ENCODE measurements at regions not wholly inside any gene's neighbourhood (a gene's known extent, or its start where the extent isn't known, plus 50 kb on each side); places are given as distances from the start of the nearest gene placed in this dataset.

GRCh38 chr4:145345401-145345800 lies 136.3 kb upstream of the SMAD1 start:
- DNase-seq: no peak

- DNase-seq: no peak
Measured at GRCh38 chr4:145341381-145341780, 140.3 kb upstream of the SMAD1 start.

GRCh38 chr4:145340071-145340675 lies 141.5 kb upstream of the SMAD1 start:
- DNase-seq: no peak

DNA sequence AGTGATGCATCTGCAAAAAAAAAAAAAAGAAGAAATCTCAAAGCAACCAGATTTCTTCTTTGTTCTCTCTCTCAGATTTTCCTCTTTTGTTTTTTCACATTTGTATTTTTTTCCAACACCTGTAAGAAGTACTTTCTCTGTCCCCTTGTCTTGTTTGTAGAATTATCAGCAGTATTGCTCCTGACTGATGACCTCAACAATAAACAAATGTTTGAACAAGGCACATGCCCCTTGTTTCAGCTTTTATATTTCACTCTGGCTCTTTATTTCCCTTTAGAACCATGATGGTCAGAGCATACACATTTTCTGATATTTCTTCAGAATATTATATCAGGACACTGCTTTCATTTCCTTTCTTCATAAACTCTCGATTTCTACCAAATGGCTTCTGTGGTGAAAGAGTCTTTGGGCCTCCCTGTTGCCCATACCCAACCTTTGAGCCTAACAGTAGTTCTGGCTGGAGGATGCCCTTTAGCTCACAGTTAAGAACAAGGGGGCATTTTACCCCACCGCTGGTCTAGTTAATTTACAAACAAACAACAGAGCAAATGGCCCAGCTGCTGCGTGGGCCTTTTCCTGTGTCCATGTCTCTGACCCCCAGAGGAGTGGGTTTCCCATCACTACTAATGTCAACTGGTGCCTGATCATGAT lies 142.5 kb upstream of the SMAD1 start:
- no peak for DNase-seq

GRCh38 chr4:145338568-145338967 lies 143.1 kb upstream of the SMAD1 start:
- DNase-seq: no peak

- DNase-seq: no peak
Measured at GRCh38 chr4:145337391-145337790, 144.3 kb upstream of the SMAD1 start.

- no peak for DNase-seq
Measured at GRCh38 chr4:145333786-145334185, 147.9 kb upstream of the SMAD1 start.

DNA sequence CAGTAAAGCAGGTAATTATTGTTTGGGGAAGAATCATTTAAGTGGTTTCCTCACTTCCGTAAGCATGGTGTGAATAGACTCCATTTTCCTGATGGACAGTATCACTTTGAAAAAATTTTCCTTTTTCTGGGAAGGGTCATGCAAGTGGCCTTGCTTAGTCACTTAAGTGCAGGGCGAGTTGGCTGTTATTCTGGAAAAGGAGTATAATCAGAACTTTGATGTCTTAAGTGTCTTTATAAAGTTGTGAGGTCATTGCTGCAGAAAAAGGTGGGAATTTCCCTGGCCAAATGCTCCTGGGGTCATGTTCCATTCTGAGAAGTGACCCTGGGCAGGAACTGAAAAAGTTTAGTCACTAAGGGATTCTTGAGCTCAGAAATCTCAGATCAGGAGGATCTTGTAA lies 146.1 kb upstream of the OTUD4 start:
- no peak for DNase-seq

DNA sequence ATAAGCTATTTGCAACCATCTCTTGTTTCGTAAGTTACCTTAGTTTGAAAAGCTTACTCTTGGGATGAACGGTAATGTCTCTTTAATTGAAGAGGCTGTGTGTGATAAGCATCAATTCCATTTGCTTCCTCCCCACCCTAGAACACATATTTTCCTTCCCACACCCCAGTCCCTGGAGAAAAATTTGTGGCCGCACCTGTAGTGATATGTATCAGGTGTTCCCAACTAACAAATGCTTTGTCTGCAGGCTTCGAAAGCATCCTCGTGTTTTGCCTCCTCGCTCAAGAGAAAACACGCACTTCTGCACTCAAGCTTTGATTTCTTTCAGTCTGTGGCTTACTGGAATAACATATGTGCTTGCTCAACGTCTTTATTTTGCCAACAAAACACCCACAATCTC lies 143.8 kb upstream of the OTUD4 start:
- DNase-seq: no peak

GRCh38 chr4:145320294-145320693 lies 139.9 kb upstream of the OTUD4 start:
- no peak for DNase-seq

GRCh38 chr4:145319751-145320150 lies 139.4 kb upstream of the OTUD4 start:
- no peak for DNase-seq

- DNase-seq: no peak
Measured at GRCh38 chr4:145316897-145317574, 136.6 kb upstream of the OTUD4 start.

DNA sequence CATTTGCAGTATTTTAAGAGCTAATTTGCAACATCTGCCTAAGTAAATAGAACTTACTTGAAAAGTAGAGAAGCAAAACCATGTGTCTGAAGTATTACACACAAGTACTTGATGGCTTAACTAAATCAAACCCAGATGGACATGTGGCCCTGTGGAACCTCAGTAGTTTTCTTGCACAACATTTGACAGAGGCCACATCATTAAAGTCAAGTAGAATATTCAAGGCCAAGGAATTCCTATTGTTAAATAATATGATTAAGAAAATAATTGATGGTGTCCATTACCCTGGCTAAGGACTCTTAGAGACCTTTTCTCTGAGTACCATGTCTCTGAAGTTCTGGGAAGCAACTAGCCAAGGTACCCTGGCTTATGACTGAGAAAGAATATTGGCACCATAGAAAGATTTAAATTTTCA lies 135.4 kb upstream of the OTUD4 start:
- no peak for DNase-seq

GRCh38 chr4:145308598-145308997 lies 128.2 kb upstream of the OTUD4 start:
- DNase-seq: no peak

DNA sequence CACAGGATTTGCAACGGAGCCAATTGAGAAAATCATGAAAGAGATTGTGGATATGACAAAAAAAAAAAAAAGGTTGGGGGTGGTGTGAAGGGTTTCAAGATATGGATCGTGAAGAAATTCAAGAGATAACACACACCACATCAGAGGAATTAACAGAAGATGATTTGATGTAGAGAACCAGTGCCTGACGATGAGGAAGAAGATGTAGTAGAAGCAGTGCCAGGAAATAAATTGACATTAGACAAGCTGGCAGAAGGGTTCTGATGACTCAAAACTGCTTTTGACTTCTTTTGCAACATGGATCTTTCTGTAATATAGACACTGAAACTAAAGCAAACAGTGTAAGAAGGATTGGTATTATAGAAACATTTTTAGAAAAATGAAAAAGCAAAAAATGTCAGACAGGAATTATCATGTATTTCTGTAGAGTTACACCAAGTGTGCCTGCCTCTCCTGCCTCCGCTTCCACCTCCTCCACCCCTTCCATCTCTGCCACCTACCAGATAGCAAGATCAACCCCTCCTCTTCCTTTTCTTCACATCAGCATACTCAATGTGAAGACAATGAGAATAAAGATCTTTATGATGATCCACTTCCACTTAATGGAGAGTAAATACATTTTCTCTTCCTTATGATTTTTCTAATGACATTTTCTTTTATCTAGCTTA lies 127.5 kb upstream of the OTUD4 start:
- DNase-seq: no peak

DNA sequence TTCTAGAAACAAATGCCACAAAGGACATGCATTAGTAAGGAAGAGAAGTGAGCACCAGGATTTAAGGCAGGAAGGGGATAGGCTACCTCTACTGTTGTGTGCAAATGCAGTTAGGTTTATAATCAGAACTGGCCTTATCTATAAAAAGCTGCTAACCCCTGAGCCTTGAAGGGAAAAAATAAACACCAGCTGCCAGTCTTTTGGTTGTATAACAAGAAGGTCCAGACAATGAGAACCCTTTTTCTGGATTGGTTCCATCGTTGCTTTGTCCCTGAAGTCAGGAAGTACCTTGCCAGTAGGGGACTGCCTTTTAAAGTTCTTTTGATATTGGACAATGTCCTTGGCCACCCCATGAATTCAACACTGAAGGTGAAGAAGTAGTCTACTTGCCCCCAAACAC lies 126.7 kb upstream of the OTUD4 start:
- no peak for DNase-seq

DNA sequence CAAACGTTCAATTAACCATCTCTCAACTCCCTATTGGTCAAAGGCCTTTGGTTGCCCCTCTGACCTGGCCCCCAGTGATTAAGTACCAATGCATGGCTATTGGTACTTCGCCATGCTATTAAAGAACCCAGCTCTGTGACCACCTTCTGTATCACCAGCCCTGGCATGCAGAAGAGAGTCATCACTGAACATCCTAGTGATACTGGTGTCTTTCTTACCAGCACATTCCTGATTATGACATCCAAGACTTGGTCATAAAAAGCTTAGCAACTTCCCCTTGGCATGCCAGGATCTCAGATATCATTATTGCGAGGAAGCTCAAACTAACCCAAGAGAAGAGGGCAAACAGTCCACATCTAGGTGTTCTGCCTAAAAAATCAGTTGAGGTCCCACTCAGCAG lies 122.3 kb upstream of the OTUD4 start:
- no peak for DNase-seq

DNA sequence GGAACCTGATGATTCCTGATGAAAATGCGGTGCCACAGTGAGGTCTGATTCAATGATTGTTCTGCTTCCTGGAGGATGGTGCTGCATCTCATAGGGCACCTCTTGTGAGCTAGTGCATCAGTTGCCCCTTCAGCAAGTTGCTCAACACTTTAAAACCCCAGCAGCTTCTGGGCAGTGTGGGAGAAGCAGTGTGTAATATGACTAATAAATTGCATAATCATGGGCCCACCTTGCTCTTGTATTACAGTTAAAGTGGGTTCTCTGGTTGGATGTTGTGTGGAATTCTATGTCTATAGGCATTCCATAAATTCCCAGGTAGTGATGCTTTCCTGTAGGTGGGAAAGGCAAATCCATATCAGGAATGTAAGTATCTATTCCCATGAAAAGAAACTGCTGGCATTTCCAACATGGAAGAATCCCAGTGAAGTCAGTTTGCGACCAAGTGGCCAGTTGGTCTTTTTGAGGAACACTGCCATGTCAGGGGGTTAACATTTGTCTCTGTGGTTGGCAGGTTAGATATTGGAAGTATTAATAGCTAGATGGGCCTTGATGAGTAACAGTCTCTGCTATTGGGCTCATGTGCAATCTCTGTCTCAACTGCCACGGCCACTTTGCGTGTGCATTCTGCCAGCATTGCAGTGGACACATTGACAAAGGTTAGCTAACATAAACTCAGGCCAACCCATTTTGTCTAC lies 121.1 kb upstream of the OTUD4 start:
- DNase-seq: no peak

DNA sequence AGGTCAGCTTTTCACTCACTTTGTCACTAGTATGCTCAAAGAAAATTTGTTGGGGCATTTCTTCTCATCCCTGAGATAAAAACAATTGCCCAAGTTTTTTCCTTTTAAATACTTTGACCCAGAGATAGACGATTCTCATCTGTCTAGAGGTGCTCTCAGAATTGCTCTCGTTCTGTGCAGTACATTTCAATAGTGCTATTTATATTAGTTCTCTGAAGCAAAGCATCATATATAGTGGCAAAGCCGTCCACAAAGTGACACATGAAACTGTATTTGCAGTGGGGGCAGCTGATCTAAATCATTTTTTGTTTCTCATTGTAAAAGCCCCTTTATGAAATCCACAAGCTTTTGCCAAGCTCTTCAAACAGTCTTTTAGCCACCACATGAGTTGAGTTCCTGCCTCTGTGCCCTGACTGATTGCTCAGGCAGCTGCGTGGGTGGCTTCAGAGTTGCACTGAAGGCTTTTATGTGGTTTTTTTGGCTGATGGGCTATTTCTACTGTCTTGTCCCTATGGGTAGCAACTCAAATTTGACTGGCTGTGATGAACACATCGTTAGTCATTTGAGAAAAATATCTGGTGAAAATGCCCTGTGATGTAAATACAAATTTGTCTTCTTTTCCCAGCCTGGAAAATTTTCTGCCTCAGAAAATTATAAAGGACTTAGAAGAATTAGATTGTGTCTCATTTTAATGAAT lies 119.1 kb upstream of the OTUD4 start:
- DNase-seq: peak in 2 of 4 experiments; percentile 1

GRCh38 chr4:145298885-145299284 lies 118.5 kb upstream of the OTUD4 start:
- DNase-seq: no peak

GRCh38 chr4:145297556-145297955 lies 117.2 kb upstream of the OTUD4 start:
- DNase-seq: no peak

GRCh38 chr4:145295547-145295946 lies 115.2 kb upstream of the OTUD4 start:
- DNase-seq: no peak

- no peak for DNase-seq
Measured at GRCh38 chr4:145295122-145295521, 114.7 kb upstream of the OTUD4 start.
